Stimulated activated CD4-positive, alpha-beta T cell treated with anti-CD3 and anti-CD28 coated beads, Interleukin-4, amount 100 ng/mL, for 24 hours (primary cell): ENCODE measurements at regions not wholly inside any gene's neighbourhood (a gene's known extent, or its start where the extent isn't known, plus 50 kb on each side); places are given as distances from the start of the nearest gene placed in this dataset.
"Not testable (repeated sequence)": the region's sequence is repeated elsewhere in the genome, so short reads cannot be mapped to it uniquely, and the experiment has no call there.

Source experiments
- DNase-seq: peaks from one replicate; pipeline ENCODE4 v3.0.0-alpha.2; 2020

DNA sequence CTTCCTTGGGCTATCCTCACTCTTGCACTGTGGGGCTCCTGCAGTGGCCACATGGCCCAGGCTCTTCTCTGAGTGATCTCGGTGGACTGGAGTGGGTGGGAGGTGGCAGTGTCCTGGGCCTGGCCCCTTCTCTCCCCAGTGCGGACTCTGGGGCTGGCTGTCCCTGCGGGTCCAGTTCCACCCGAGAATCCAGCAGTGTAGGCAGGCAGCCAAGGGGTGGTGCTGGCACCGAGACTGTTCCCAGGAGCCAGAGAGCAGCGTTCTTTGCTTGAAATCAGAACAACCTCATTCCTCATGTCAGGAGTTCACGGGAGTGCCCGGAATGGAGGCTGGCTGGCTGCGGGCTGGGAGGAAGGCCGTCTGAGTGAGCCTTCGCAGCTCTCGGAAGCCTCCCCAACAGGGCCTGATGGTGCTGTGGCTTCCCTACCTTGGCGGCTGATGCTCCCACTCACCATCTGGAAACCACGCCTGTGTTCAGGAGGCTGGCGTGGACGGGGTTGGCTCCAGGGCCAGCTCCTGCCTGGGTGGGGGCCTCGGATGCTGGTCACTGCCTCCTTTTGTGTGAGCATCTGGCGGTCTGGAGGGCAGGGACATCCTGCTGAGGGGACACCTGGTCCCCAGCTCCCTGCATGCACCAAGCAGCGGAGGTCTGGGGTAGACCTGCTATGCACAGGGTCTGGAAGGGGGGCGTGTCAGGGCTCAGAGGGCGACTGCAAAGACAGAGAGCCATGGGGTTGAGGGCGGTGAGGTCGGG is 238.9 kb downstream of the TMEM121 start:
- DNase-seq = not testable (repeated sequence)

DNA sequence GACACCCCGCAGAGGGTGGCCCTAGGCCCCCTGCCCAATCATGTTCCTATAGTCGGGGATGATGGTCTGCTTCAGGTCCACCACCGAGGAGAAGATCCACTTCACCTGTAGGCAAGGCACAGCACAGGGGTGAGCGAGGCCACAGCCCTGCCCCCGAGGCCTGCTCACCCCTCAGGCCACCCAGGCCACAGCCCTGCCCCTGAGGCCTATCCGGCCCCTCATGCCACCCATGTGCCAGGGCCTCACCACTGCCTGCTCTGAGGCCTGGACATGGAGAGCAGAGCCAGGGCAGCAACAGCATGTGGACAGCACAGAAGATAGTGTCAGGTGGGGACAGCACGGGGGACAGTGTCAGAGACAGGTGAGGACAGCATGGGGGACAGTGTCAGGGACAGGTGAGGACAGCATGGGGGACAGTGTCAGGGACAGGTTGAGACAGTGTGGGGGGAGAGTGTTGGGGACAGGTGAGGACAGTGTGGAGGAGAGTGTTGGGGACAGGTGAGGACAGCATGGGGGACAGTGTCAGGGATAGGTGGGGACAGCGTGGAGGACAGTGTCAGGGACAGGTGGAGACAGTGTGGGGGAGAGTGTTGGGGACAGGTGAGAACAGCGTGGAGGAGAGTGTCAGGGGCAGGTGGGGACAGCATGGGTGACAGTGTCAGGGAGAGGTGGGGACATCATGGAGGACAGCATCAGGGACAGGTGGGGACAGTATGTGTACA is 239.7 kb downstream of the TMEM121 start:
- DNase-seq = no peak

DNA sequence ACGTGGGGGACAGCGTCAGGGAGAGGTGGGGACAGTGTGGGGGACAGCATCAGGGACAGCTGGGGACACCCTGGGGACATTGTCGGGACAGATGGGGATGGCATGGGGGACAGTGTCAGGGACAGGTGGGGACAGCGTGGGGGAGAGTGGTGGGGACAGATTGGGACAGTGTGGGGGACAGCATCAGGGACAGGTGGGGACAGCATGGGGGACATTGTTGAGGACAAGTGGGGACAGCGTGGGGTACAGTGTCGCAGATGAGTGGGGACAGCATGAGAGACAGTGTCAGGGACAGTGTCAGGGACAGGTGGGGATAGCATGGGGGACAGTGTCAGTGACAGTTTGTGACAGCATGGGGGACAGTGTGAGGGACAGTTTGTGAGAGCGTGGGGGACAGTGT is 240.9 kb downstream of the TMEM121 start:
- no peak for DNase-seq

DNA sequence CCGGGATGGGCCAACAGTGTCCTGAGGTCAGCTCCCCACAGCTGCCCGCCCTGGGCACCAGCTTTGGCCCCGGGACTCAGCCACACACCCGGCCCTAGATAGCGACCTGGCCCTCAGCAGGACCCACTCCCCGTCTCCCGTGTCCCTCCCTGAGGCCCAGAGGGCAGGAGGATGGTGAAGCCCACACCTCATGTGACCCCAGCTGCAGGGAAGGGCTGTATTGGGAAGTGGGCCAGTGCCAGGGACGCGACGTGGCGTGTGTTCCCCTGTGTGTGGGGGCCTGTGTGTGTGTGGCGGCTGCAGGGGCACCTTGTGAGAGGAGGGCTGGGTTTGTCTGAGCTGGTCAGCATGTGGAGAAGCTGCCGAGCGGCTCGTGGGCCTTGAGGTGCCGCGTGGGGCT is 241.7 kb downstream of the TMEM121 start:
- DNase-seq = not testable (repeated sequence)

DNA sequence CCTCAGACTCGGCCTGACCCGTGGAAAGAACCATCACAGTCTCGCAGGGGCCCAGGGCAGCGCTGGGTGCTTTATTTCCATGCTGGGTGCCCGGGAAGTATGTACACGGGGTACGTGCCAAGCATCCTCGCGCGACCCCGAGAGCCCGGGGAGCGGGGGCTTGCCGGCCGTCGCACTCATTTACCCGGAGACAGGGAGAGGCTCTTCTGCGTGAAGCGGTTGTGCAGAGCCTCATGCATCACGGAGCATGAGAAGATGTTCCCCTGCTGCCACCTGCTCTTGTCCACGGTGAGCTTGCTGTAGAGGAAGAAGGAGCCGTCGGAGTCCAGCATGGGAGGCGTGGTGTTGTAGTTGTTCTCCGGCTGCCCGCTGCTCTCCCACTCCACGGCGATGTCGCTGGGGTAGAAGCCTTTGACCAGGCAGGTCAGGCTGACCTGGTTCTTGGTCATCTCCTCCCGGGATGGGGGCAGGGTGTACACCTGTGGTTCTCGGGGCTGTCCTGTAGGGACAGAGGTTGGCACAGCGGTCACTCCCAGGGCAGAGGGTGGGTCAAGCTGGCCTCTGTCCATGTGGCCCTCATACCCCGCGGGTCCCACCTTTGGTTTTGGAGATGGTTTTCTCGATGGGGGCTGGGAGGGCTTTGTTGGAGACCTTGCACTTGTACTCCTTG is 242.8 kb downstream of the TMEM121 start:
- not testable (repeated sequence) for DNase-seq

DNA sequence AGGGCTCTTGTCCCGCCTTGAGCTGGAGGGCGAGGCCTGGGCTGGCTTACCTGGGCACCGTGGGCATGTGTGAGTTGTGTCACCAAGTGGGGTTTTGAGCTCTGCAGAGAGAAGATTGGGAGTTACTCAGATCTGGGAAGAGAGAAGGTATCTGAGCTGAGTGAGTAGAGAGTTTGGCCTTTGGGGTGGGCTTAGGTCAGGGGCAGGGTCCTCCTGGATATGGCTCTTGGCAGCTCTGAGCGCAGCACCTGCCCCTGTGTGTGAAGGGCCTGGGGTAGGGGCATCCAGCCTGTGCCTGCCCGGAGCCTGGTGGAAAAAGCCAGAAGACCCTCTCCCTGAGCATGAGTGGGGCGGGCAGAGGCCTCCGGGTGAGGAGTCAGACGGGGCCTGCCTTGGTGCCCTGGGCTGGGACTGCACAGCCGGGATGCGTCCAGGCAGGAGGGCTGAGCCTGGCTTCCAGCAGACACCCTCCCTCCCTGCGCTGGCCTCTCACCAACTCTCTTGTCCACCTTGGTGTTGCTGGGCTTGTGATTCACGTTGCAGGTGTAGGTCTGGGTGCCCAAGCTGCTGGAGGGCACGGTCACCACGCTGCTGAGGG is 244.3 kb downstream of the TMEM121 start:
- DNase-seq = not testable (repeated sequence)

DNA sequence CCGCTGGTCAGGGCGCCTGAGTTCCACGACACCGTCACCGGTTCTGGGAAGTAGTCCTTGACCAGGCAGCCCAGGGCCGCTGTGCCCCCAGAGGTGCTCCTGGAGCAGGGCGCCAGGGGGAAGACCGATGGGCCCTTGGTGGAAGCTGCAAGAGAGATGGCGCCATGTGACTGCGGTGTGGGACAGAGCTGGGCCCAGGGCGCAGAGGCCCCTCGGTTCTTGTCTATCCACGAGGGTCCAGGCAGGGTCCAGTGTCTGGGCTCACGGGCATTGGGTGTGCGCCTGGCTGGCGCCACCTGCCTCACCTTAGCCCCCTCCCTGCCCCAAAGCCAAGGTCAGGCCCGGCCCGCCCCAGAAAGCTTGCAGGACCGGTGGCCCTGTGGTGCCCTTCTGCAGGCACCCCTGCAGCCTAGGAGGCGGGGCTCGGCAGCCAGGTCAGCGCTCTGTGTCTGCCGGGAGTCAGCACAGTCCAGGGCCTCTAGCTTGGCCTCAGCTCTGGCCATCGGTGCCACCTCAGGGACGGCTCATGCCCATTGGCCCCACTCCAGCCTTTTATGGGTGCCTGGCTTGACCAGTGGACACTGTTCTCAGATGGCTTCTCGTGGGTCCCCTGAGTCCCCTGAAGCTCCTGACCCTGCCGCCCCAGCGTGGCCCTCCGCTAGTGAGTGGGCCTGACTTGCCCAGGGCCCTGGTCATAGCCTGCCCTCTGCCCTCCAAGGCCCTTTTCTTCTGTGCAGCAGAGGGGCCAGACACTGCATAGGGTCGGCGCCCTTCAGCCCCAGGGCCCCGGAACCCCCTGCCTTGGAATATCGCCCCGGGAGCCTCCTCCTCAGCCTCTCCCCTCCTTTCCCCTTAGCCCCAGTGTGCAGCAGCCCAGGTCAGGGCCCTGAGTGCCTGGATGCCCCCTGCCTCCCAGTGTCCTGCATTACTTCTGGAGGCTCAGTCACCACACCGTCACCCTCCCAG is 245.2 kb downstream of the TMEM121 start:
- DNase-seq = not testable (repeated sequence)

DNA sequence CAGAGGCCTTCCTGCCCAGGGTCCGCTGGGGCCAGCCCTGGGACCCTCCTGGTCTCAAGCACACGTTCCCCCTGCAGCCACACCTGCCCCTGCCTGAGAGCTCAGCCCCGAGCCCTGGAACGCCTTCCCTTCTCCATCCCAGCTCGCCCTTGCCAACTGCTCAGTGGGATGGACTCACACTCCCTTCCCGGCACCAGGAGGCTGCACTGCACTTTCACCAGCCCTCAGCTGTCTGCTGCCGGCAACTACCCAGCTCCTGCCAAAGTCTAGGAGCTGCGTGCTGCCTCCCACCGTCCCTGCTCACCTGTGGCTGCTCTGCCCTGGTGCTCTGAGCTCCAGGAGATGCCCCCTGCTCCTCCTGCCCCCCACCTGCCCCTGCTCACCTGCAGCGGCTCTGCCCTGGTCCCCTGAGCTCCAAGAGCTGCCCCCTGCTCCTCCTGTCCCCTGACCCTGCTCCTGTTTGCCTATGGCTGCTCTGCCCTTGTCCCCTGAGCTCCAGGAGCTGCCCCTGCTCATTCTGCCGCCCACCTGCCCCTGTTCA is 246.4 kb downstream of the TMEM121 start:
- DNase-seq = not testable (repeated sequence)

DNA sequence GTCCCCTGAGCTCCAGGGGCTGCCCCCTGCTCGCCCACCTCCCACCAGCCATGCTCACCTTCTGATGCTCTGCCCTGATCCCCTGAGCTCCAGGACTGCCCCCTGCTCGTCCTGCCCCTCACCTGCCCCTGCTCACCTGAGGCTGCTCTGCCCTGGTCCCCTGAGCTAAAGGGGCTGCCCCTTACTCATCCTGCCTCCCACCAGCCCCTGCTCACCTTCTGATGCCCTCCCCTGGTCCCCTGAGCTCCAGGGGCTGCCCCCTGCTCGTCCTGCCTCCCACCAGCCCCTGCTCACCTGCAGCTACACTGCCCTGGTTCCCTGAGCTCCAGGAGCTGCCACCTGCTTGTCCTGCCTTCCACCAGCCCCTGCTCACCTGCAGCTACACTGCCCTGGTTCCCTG is 247.2 kb downstream of the TMEM121 start:
- no peak for DNase-seq

DNA sequence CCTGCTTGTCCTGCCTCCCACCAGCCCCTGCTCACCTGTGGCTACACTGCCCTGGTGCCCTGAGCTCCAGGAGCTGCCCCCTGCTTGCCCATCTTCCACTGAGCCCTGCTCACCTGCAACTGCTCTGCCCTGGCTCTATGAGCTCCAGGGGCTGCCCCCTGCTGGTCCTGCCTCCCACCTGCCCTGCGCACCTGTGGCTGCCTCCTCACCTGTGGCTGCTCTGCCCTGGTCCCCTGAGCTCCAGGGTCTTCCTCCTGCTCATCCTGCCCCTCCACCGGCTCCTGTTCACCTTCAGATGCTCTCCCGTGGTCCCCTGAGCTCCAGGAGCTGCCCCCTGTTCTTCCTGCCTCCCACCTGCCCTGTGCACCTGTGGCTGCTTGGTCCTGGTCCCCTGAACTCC is 247.6 kb downstream of the TMEM121 start:
- no peak for DNase-seq

DNA sequence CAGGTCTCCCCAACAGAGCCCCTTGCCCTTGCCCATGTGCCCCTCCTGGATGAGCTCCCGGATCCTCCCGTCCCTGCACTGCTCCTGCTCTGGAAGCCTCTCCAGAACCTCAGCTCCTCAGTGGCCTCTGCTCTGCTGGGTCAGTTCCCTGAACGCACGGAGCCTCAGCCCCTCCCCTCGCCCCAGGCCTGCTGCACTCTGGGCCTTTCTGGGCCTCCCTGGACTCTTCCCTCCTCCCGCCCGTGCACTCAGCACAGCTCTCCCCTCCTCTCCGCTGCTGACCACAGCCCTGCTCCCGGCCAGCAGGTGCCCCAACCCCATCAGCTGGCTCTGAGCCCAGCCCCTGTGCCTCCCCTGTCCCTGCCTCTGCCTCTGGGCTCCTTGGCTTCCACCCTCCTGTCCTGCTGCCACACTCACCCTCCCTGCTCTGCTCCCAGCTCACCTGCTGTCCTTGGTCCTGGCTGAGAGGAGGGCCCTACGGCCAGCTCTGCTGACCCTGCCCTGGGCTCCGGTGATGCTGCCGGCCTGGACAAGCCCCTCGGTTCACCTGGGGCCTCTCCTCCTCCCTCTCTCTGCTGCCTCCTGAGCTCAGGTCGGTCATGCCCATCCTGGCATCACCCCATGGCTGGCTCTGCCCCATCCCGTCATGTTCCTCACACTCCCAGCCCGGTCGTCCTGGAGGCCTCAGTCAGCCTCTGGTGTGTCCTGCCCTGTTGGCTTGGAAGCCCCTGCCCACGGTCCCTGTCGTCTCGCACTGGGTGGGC is 248.4 kb downstream of the TMEM121 start:
- DNase-seq = not testable (repeated sequence)

DNA sequence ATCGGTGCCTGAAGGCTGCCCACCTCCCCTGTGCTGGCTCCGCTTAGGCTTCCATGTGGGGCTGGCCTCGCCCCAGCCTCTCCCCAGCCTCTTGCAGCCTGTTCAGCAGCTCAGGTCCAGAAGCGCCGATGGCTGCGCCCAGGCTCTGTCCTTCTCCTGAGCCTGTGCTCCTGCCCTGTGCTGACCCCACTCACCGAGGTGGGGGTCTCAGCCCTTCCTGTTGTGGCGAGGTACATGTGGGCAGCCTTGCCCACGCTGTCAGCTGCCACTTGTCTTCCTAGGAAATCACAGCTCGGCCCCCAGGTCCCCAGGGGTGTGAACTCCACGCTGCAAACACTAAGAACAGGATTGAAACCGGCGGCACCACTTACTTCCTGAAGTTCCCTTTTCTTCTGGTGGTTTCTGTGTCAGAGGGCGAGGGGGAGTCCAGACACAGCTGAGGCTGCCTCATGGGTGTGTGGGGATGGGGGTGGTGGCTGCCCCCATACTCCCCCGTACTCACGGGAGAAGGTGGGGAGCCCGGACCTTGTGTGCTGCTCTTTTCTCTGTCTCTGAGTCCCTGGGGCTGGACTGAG is 249.1 kb downstream of the TMEM121 start:
- DNase-seq = not testable (repeated sequence)

DNA sequence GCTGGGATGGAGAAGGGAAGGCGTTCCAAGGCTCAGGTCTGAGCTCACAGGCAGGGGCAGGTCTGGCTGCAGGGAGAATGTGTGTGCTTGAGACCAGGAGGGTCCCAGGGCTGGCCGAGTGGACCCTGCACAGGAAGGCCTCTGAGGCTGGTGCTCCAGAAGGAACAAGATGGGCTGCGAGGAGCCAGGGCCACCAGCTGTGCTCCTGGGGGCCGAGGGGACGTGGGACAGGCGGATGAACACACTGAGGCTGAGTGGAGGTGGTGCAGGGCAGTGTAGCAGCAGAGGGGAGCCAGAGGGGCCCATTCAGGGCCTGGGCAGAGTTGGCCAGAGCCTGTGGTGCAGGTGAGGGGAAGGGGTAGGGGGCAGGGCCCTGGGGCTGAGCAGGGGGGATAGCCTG is 249.7 kb downstream of the TMEM121 start:
- DNase-seq = not testable (repeated sequence)

DNA sequence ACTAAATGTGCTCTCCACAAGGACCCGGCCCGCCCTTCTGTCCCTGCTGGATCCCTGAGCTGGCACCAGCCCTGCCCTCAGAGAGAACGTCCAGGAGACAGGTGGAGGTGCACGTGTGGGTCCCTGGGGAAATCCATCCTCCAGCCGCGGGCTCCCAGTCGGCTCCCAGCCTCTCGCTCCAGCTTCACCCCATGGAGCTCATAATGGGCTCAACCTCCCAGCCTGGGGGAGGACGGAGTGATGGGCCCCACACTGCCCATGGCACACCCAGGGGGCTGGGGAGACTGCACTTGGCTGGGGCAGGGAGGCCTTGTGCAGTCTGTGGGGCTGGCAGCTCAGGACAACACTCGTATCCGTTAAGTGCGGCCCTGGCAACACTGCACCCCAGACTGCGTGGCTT is 250.5 kb downstream of the TMEM121 start:
- no peak for DNase-seq

DNA sequence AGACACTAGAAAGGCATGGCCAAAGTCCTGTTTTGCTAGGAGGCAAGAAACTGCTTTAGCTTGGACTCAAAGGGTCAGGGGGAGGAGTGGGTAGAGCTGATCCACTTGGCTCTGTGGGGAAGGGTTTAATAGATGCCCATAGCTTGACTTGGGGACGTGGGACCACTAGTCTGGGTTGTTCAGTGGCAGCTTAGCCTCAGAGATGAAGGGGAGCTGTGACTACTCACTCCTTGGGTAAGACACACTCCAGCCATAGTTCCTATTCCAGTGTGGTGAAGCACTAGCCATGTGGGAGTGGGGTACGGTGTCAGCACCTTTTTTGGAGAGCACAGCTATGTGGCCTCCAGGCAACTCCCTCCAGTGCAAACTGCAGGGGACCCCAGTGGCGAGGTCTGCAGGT is 257.3 kb downstream of the TMEM121 start:
- DNase-seq = no peak

DNA sequence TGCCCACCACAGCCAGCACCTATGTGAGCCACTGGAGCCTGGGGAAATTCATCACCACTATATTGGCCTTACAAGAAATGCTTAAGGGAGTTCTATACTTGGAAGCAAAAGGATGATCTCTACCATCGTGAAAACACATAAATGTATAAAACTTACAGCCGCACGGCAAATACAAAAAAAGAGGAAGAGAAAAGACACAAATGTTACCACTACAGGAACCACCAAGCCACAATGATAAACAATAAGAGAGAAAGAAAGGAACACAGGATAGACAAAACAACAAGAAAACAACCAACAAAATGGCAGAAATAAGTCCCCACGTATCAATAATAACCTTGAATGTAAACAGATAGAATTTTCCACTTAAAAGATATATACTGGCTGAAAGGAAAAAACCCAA is 267.5 kb downstream of the TMEM121 start:
- no peak for DNase-seq

DNA sequence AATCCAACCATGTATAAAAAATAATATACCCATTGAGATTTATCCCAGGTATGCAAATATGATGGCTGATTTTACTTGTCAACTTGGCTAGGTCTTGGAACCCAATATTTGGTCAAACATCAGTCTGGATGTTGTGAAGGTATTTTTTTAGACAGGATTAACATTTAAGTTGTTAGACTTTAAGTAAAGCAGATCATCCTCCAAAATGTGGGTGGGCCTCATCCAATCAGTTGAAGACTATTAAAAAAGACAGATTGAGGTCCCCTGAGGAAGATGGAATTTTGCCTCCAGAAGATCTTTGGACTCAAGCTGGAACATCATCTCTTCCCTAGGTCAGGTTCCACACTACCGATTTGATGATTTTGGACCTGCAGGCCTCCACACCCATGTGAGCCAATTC is 271.2 kb downstream of the TMEM121 start:
- no peak for DNase-seq

DNA sequence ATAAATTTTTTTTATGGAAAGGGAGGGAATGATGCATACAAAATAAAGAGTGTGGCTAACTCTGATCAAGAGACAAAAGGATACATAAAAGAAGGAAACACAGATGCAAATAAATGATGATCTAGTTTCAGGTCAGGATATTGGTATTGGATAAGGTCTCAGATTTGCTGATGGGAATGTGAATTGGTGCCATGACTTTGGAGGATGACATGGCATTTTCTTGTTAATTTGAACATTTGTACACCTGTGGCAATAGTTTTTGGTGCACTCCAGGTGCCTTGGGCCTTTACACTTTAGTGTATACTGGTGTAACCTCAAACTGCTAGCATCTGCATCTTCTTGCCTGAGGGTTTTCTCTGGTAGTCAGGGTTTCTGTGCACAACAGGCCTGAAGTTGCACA is 279.3 kb downstream of the TMEM121 start:
- DNase-seq = no peak

DNA sequence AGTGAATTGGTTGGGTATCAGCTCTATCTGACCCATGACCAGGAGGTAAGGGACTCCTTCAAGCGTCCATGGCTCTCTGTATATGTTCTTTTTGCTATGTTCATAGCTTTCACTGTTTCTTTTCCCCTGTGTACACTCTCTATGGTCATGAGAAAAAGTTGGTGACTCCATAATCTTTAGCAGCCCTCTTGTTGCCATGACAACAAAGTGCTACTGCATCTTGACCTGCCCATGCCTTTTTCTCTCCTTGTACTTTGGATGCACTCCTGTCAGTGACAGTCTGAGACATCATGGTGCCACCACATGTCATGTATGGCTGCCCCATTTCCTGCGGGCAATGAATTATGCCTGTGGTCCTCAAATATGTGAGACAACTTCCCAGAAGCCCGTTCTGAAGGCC is 280.2 kb downstream of the TMEM121 start:
- DNase-seq = no peak

DNA sequence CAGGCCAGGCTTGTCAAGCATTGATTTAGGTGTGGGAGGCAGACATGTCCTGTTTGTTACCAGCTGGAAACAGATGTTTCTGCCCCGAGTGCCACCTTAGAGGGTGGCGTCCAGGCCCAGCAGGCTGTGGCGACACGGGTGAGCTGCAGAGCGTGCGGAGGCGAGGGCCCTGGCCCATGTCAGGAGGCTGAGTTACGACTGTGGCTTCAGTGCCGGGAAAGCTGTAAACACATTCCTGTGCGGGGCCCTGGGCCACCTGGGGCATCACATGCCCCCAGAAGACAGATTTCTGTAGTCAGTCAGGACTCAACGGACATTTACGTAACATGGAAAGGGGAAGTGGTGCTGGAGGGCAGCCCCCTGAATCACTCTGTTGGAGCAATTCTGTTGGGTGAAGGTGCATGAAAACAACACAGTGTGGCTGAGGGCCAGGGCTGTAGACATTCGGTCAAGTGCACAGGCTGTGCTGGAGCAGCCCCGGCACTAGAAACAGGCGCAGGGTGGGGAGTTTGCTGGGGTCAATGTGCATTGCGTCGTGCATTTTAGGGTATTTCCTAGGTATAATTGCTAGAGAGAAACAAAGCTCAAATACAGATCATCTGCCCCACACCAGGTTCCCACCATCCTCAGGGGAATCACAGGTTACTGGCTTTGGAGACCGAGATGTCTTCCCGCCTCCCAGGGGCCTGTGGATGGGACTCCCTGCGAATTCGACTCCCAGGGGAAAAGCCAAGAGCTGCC is 291.8 kb downstream of the TMEM121 start:
- DNase-seq = no peak
